Activated B cell treated with CpG ODN at 0.5 μM for 24 hours (primary cell): ENCODE measurements at regions not wholly inside any gene's neighbourhood (a gene's known extent, or its start where the extent isn't known, plus 50 kb on each side); places are given as distances from the start of the nearest gene placed in this dataset.

Experiments
- ATAC-seq: fragments of 200-7000 bp; cut with Tn5 transposase; one replicate; pipeline ENCODE4 v1.10.0; 2021; ENCODE audit warnings: low read depth, mild to moderate bottlenecking, moderate library complexity
- CTCF ChIA-PET: fragments of 350-600 bp; sonication (Branson Sonifier 250); formaldehyde crosslinking; loops from one replicate; lab custom pipeline; 2021; ENCODE audit warnings: antibody characterized with exemption; lab: Charles Lee
- POLR2A ChIA-PET: fragments of 350-600 bp; sonication (Branson Sonifier 250); formaldehyde crosslinking; loops from one replicate; lab custom pipeline; 2021; ENCODE audit warnings: antibody characterized with exemption; lab: Charles Lee
- DNase-seq: peaks from one replicate; pipeline ENCODE4 v3.0.0; 2022
- H3K27ac Mint-ChIP-seq: one replicate; pipeline ENCODE4 v1.8.0; 2020; ENCODE audit warnings: mixed read lengths
- H3K27me3 Mint-ChIP-seq: one replicate; pipeline ENCODE4 v1.8.0; 2021; ENCODE audit warnings: mixed read lengths
- H3K36me3 Mint-ChIP-seq: one replicate; pipeline ENCODE4 v1.8.0; 2021; ENCODE audit warnings: low read depth, mixed read lengths
- H3K4me1 Mint-ChIP-seq: one replicate; pipeline ENCODE4 v1.8.0; 2021; ENCODE audit warnings: mixed read lengths
- H3K4me3 Mint-ChIP-seq: one replicate; pipeline ENCODE4 v1.8.0; 2020; ENCODE audit warnings: mild to moderate bottlenecking, mixed read lengths
- H3K9me3 Mint-ChIP-seq: one replicate; pipeline ENCODE4 v1.8.0; 2020; ENCODE audit warnings: mixed read lengths
- intact Hi-C: fragments of 100-400 bp; cut with micrococcal nuclease; formaldehyde crosslinking; loops from one replicate; pipeline ENCODE4 v1.15.1; 2024
- TF ChIP-seq, protein P1 (sequence below): fragments of 200-600 bp; IDR thresholded peaks from one replicate; pipeline ENCODE4 v1.8.0; 2022; ENCODE audit warnings: antibody characterized with exemption, mild to moderate bottlenecking

DNA sequence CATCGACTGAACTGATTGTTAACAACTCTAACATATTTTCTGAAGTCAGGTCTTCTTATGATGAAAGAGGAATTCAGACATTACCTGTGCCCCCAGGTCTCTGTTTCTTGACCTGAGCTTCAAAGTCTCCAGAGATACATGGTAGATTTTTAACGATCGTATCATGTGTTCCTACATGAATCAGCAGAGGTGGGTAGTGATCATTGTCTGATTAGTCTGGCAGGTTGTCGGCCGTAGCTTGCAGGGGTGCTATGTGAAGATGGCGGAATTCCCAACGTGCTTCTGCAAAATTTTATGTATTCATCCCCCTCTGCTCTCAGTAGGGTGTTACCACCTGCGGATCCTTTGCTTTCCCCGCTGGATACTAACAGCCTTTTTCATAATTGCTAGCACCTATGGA lies 581.9 kb downstream of the GATA3 start:
- TF ChIP-seq, protein P1, sequence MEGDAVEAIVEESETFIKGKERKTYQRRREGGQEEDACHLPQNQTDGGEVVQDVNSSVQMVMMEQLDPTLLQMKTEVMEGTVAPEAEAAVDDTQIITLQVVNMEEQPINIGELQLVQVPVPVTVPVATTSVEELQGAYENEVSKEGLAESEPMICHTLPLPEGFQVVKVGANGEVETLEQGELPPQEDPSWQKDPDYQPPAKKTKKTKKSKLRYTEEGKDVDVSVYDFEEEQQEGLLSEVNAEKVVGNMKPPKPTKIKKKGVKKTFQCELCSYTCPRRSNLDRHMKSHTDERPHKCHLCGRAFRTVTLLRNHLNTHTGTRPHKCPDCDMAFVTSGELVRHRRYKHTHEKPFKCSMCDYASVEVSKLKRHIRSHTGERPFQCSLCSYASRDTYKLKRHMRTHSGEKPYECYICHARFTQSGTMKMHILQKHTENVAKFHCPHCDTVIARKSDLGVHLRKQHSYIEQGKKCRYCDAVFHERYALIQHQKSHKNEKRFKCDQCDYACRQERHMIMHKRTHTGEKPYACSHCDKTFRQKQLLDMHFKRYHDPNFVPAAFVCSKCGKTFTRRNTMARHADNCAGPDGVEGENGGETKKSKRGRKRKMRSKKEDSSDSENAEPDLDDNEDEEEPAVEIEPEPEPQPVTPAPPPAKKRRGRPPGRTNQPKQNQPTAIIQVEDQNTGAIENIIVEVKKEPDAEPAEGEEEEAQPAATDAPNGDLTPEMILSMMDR, result no peak
- no peak for DNase-seq
- no peak for ATAC-seq
- Mint-ChIP-seq H3K9me3 (no peaks in the 10 kb centered on the region), H3K4me1 (no peaks in the 10 kb centered on the region), H3K27ac (no peak overlapping the region), H3K4me3 (no peak overlapping the region), H3K27me3 (no peaks in the 10 kb centered on the region), H3K36me3 (no peaks in the 10 kb centered on the region)
- CTCF ChIA-PET, result no interaction called here
- intact Hi-C loops, result no loop called here
- POLR2A ChIA-PET, result no interaction called here

DNA sequence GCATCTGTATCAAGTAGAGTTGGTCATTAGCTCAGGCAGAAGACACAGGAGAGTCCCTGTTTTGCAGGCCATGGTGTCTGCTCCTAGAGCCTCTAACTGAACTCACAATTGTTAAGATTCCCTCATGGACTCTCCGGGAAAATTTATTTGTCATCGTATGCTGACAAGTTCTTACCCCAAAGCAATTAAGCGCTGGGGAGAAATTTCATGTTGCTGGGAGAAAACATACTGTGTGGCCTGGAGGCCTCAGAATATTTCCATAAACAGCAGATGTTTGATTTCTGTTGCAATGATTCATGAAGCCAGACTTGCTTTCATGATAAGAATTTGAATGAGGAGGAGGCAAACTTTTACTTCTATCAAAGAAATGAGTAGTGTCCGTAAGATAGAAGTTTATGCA lies 583.2 kb downstream of the GATA3 start:
- Mint-ChIP-seq H3K4me3 (no peak overlapping the region), H3K4me1 (no peaks in the 10 kb centered on the region)
- intact Hi-C loops, result no loop called here

DNA sequence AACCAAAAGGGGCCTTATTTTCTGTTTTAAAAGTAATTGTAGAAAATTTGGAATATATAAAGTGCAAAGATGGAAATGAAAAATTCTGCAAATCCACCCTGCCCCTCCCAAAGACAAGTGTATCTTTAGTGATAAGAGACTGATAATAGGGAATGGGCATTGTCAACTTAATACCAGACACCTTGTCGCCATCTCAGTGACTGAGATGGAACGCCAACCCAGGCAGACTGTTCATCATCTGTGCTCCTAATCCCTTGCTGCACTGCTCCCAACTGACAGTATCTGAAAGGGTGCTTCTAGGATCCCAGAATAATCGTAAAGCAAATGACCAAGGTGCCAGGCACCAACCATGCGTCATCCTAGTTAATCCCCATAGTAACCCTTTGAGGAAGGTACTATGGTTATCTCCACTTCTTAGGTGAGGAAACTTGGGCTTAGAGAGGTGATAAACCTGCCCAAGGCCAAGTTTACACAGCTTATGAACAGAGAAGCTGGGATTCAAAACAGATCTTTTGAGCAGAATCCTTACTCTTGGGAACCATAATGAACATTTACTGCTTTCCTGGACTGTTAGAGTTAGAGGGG lies 583.7 kb downstream of the GATA3 start:
- CTCF ChIA-PET, result no interaction called here
- DNase-seq (no peak), ATAC-seq (no peak)
- intact Hi-C loops, result no loop called here
- H3K27ac Mint-ChIP-seq, result no peak overlapping the region
- POLR2A ChIA-PET, result no interaction called here
- no peaks in the 10 kb centered on the region for H3K36me3 Mint-ChIP-seq
- H3K4me3 Mint-ChIP-seq, result no peak overlapping the region
- TF ChIP-seq, protein P1, result no peak
- H3K27me3 Mint-ChIP-seq, result no peaks in the 10 kb centered on the region
- no peaks in the 10 kb centered on the region for H3K4me1 Mint-ChIP-seq
- H3K9me3 Mint-ChIP-seq, result peaks cover 7% of the 10 kb centered on the region

More for the DNA sequence above, 583.2 kb downstream of the GATA3 start:
- Mint-ChIP-seq H3K9me3 (peaks cover 5% of the 10 kb centered on the region), H3K27ac (no peak overlapping the region), H3K27me3 (no peaks in the 10 kb centered on the region), H3K36me3 (no peaks in the 10 kb centered on the region)
- POLR2A ChIA-PET, result no interaction called here
- ATAC-seq, result no peak
- CTCF ChIA-PET, result no interaction called here
- TF ChIP-seq, protein P1, result no peak
- no peak for DNase-seq

DNA sequence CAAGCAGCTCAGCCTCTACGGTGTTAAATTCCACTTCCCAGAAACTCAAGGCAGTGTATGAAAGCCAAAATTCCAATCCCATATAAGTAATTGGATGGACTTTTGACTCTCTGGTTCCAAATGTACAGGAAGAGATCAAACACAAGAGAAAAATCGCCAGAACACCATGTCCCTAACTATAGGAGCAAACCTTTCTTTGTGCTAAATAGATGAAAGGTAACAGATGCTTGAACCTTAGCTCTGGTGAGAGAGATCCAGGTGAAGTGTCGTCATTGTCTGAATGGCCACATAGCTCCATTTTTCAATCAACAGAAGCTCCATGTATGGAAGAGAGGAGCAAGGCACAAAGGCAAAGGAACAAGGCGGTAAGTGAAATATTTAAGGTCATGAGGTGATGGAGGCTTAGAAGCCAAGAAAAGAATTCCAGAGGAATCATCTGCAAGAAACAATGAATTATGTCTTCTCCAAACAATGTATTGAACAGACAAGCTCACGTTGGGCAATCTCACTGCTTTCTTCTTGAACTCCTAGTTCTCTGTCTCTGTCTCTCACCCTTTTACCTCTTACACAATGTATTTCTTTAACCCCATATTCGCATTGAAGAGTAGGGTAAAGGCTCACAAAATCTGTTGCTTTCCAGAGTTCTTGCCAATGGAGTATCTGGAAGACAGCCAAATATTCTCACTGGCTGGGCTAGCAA lies 585.1 kb downstream of the GATA3 start:
- Mint-ChIP-seq H3K27me3 (no peaks in the 10 kb centered on the region), H3K36me3 (no peaks in the 10 kb centered on the region), H3K27ac (no peak overlapping the region), H3K4me1 (no peaks in the 10 kb centered on the region), H3K4me3 (no peak overlapping the region), H3K9me3 (peaks cover 7% of the 10 kb centered on the region)
- POLR2A ChIA-PET, result no interaction called here
- CTCF ChIA-PET, result no interaction called here
- intact Hi-C loops, result no loop called here
- no peak for ATAC-seq
- DNase-seq, result no peak
- TF ChIP-seq, protein P1, result no peak

DNA sequence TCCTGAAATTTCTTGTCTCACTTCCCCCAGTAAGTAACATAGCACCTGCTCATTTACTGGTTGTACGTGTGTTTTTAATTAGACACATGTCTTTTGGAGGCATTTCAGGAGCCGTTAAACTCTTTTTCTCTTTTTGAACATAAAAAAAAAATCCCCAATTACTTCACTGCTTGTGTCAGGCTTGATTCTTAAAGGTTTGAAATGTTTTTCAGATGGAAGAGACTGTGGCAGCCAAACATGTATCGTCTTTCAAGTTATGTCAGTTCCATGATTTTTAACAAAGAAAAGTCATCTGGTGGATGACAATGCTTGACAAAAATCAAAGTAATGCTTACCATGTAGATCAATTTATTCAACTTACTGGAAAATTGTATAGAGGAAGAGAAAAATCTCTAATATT lies 585.8 kb downstream of the GATA3 start:
- CTCF ChIA-PET, result no interaction called here
- H3K36me3 Mint-ChIP-seq, result no peaks in the 10 kb centered on the region
- intact Hi-C loops, result no loop called here
- POLR2A ChIA-PET, result no interaction called here
- H3K4me3 Mint-ChIP-seq, result no peak overlapping the region
- ATAC-seq (no peak), DNase-seq (no peak)
- H3K9me3 Mint-ChIP-seq, result peaks cover 7% of the 10 kb centered on the region
- TF ChIP-seq, protein P1, result no peak
- no peaks in the 10 kb centered on the region for H3K4me1 Mint-ChIP-seq
- H3K27ac Mint-ChIP-seq, result no peak overlapping the region
- H3K27me3 Mint-ChIP-seq, result no peaks in the 10 kb centered on the region
